ENCODE measurements at regions not wholly inside any gene's neighbourhood (a gene's known extent, or its start where the extent isn't known, plus 50 kb on each side); places are given as distances from the start of the nearest gene placed in this dataset.

GRCh38 chr3:177359593-177360357, 162.5 kb upstream of the TBL1XR1 start (continued):
- TF ChIP-seq TSC22D2 (CRISPR knock-in tag; IDR thresholded peaks at IDR 0.05; ENCODE audit: borderline replicate concordance) (peak; percentile 41; the same call in 1 of the 2 replicates), ZNF275 (CRISPR knock-in tag; IDR thresholded peaks at IDR 0.05; ENCODE audit: borderline replicate concordance) (peak; percentile 75; the same call in 1 of the 2 replicates), ZSCAN31 (CRISPR knock-in tag; IDR thresholded peaks at IDR 0.05; ENCODE audit: low read depth) (peak; percentile 89), ZBTB20 (CRISPR knock-in tag; IDR thresholded peaks at IDR 0.05; ENCODE audit: borderline replicate concordance, low read depth) (peak; percentile 82; the same call in 1 of the 2 replicates), THAP7 (CRISPR knock-in tag; IDR thresholded peaks at IDR 0.05) (no peak), ZBTB25 (CRISPR knock-in tag; IDR thresholded peaks at IDR 0.05) (peak; percentile 96), TFDP1 (CRISPR knock-in tag; IDR thresholded peaks at IDR 0.05; ENCODE audit: borderline replicate concordance) (peak; percentile 83; the same call in 1 of the 2 replicates), BCLAF1 (IDR thresholded peaks at IDR 0.05) (no peak), AHDC1 (CRISPR knock-in tag; IDR thresholded peaks at IDR 0.05; ENCODE audit: borderline replicate concordance) (peak; percentile 93), ZBTB38 (CRISPR knock-in tag; IDR thresholded peaks at IDR 0.05) (peak; percentile 82; the same call in 1 of the 2 replicates), ATRX (CRISPR knock-in tag; IDR thresholded peaks at IDR 0.05; ENCODE audit: borderline replicate concordance) (no peak), DNMT1 (CRISPR knock-in tag; IDR thresholded peaks at IDR 0.05) (no peak), NCOA5 (CRISPR knock-in tag; IDR thresholded peaks at IDR 0.05) (no peak), ZNF292 (CRISPR knock-in tag; IDR thresholded peaks at IDR 0.05; ENCODE audit: borderline replicate concordance, low read depth) (peak; percentile 81; the same call in 1 of the 2 replicates), ZNF644 (CRISPR knock-in tag; IDR thresholded peaks at IDR 0.05; ENCODE audit: low read depth) (0 out of 2 replicates have a peak, but pooled peaks have one; percentile 24)
